ENCODE measurements at regions not wholly inside any gene's neighbourhood (a gene's known extent, or its start where the extent isn't known, plus 50 kb on each side); places are given as distances from the start of the nearest gene placed in this dataset.

GRCh38 chr18:73748731-73749130 is 398.9 kb downstream of the FBXO15 start:
- WGBS (ENCODE audit: insufficient coverage), result 93% methylated on average over 3 of the region's 4 CpGs

GRCh38 chr18:73746101-73746500 is 401.5 kb downstream of the FBXO15 start:
- Mint-ChIP-seq H3K4me3 (no peak overlapping the region), H3K4me1 (no peaks in the 10 kb centered on the region), H3K9me3 (peaks cover 0 to 2% of the 10 kb centered on the region in 2 donors), H3K36me3 (no peaks in the 10 kb centered on the region), H3K27me3 (ENCODE audit: low read depth in 2 of 2) (no peaks in the 10 kb centered on the region), H3K27ac (no peak overlapping the region)
- Histone ChIP-seq H3K9me3 (ENCODE audit: control insufficient read depth, insufficient read depth, low read length) (no peaks in the 10 kb centered on the region), H3K4me3 (ENCODE audit: low read length) (no peak overlapping the region), H3K27me3 (ENCODE audit: control insufficient read depth, insufficient read depth, low read length) (no peaks in the 10 kb centered on the region), H3K27ac (ENCODE audit: low read length) (no peak overlapping the region), H3K36me3 (ENCODE audit: control insufficient read depth, insufficient read depth, low read length) (no peaks in the 10 kb centered on the region), H3K4me1 (ENCODE audit: control insufficient read depth, insufficient read depth, low read length) (no peaks in the 10 kb centered on the region)
- DNase-seq, result no peak
- intact Hi-C loops (cut with micrococcal nuclease), result no loop called here
- no peak for TF ChIP-seq CTCF (IDR thresholded peaks at IDR 0.05)
- ATAC-seq, result no peak

More at GRCh38 chr18:73748731-73749130, 398.9 kb downstream of the FBXO15 start:
- Mint-ChIP-seq H3K9me3 (peaks cover 0 to under 1% of the 10 kb centered on the region in 2 donors), H3K4me3 (no peak overlapping the region), H3K27me3 (ENCODE audit: low read depth in 2 of 2) (no peaks in the 10 kb centered on the region), H3K27ac (no peak overlapping the region), H3K36me3 (no peaks in the 10 kb centered on the region), H3K4me1 (no peaks in the 10 kb centered on the region)
- no peaks in the 10 kb centered on the region for H3K4me1 ChIP-seq (ENCODE audit: control insufficient read depth, insufficient read depth, low read length)
- H3K27ac ChIP-seq (ENCODE audit: low read length), result no peak overlapping the region
- intact Hi-C loops (cut with micrococcal nuclease), result no loop called here
- no peak overlapping the region for H3K4me3 ChIP-seq (ENCODE audit: low read length)
- H3K36me3 ChIP-seq (ENCODE audit: control insufficient read depth, insufficient read depth, low read length), result no peaks in the 10 kb centered on the region
- TF ChIP-seq CTCF (IDR thresholded peaks at IDR 0.05), result no peak
- no peak for ATAC-seq
- no peaks in the 10 kb centered on the region for H3K27me3 ChIP-seq (ENCODE audit: control insufficient read depth, insufficient read depth, low read length)
- H3K9me3 ChIP-seq (ENCODE audit: control insufficient read depth, insufficient read depth, low read length), result no peaks in the 10 kb centered on the region
- DNase-seq, result no peak

GRCh38 chr18:73742957-73743356 is 404.7 kb downstream of the FBXO15 start:
- 0% methylated on average over 1 of the region's 2 CpGs for WGBS (ENCODE audit: insufficient coverage)
- no peaks in the 10 kb centered on the region for H3K36me3 ChIP-seq (ENCODE audit: control insufficient read depth, insufficient read depth, low read length)
- H3K4me3 ChIP-seq (ENCODE audit: low read length), result no peak overlapping the region

More at GRCh38 chr18:73742957-73743356, 404.7 kb downstream of the FBXO15 start:
- H3K27me3 Mint-ChIP-seq (ENCODE audit: low read depth in 2 of 2), result no peaks in the 10 kb centered on the region
- no peaks in the 10 kb centered on the region for H3K4me1 ChIP-seq (ENCODE audit: control insufficient read depth, insufficient read depth, low read length)
- no peak for TF ChIP-seq CTCF (IDR thresholded peaks at IDR 0.05)
- no peak overlapping the region for H3K27ac Mint-ChIP-seq
- H3K4me3 Mint-ChIP-seq, result no peak overlapping the region
- H3K36me3 Mint-ChIP-seq, result no peaks in the 10 kb centered on the region
- H3K4me1 Mint-ChIP-seq, result no peaks in the 10 kb centered on the region
- no peaks in the 10 kb centered on the region for H3K27me3 ChIP-seq (ENCODE audit: control insufficient read depth, insufficient read depth, low read length)
- H3K9me3 Mint-ChIP-seq, result peaks cover 5 to 7% of the 10 kb centered on the region in 2 donors
- no peak overlapping the region for H3K27ac ChIP-seq (ENCODE audit: low read length)
- intact Hi-C loops (cut with micrococcal nuclease), result no loop called here
- DNase-seq (no peak), ATAC-seq (no peak)
- no peaks in the 10 kb centered on the region for H3K9me3 ChIP-seq (ENCODE audit: control insufficient read depth, insufficient read depth, low read length)
